BJ (cell line): ENCODE measurements at regions not wholly inside any gene's neighbourhood (a gene's known extent, or its start where the extent isn't known, plus 50 kb on each side); places are given as distances from the start of the nearest gene placed in this dataset.

Experiments
- CTCF ChIA-PET: fragments of 350-600 bp; formaldehyde crosslinking; extraction: SDS; loops from one replicate; lab custom pipeline; 2021; ENCODE audit warnings: antibody characterized with exemption, inconsistent platforms; lab: Yijun Ruan, JAX
- POLR2A ChIA-PET: fragments of 300-600 bp; sonication (Branson Sonifier 250); formaldehyde crosslinking; extraction: SDS; loops from one replicate; lab custom pipeline; 2021; ENCODE audit warnings: antibody characterized with exemption; lab: Charles Lee
- DNase-seq: peaks from one replicate; pipeline ENCODE4 v3.0.0-alpha.2; 2011; ENCODE audit warnings: low read depth
- H3K27me3 ChIP-seq: 2 replicates; pipeline ENCODE4 v1.6.0; 2011; ENCODE audit warnings: low read length; ENCODE audit not compliant: control insufficient read depth, insufficient read depth
- H3K36me3 ChIP-seq: 2 replicates; pipeline ENCODE4 v1.5.1; 2011; ENCODE audit warnings: low read length; ENCODE audit not compliant: control insufficient read depth, insufficient read depth
- H3K4me3 ChIP-seq: 2 replicates; pipeline ENCODE4 v1.5.1; 2011; ENCODE audit warnings: low read depth, mild to moderate bottlenecking, control low read depth, low read length
- TF ChIP-seq, protein P1 (sequence below): IDR thresholded peaks from 2 replicates; pipeline ENCODE4 v1.5.1; 2011; ENCODE audit warnings: low read depth, mild to moderate bottlenecking, control low read depth, inconsistent platforms, low read length, moderate library complexity; ENCODE audit not compliant: insufficient read depth

GRCh38 chr5:86749841-86750240 is 132.1 kb downstream of the COX7C start:
- no peak for DNase-seq

DNA sequence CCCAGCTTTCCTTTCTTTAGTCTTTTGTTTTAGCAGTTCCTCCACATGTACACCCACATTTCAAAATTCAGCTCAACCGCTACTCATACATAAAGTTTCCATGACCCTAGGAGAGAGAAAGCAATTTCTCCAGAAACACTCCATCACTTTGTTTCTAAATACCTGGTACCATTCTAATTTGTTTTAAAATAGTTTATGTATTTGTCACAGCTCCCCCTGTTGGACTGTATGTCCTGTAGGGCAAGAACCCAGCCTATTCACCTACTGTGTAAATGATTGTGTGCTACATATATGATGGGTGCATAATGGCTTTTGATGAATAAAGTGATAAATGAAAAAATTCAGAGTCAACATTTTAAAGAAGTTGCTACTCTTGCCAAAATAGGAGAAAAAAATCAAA is 139.1 kb downstream of the COX7C start:
- Histone ChIP-seq H3K27me3 (no peaks in the 10 kb centered on the region), H3K36me3 (no peaks in the 10 kb centered on the region), H3K4me3 (no peak overlapping the region)
- no peak for DNase-seq
- POLR2A ChIA-PET: no interaction called here
- TF ChIP-seq, protein P1, sequence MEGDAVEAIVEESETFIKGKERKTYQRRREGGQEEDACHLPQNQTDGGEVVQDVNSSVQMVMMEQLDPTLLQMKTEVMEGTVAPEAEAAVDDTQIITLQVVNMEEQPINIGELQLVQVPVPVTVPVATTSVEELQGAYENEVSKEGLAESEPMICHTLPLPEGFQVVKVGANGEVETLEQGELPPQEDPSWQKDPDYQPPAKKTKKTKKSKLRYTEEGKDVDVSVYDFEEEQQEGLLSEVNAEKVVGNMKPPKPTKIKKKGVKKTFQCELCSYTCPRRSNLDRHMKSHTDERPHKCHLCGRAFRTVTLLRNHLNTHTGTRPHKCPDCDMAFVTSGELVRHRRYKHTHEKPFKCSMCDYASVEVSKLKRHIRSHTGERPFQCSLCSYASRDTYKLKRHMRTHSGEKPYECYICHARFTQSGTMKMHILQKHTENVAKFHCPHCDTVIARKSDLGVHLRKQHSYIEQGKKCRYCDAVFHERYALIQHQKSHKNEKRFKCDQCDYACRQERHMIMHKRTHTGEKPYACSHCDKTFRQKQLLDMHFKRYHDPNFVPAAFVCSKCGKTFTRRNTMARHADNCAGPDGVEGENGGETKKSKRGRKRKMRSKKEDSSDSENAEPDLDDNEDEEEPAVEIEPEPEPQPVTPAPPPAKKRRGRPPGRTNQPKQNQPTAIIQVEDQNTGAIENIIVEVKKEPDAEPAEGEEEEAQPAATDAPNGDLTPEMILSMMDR: no peak
- CTCF ChIA-PET: no interaction called here

More at GRCh38 chr5:86749841-86750240, 132.1 kb downstream of the COX7C start:
- Histone ChIP-seq H3K4me3 (no peak overlapping the region), H3K27me3 (no peaks in the 10 kb centered on the region), H3K36me3 (no peaks in the 10 kb centered on the region)
- TF ChIP-seq, protein P1: no peak
- ChIA-PET POLR2A (no interaction called here), CTCF (no interaction called here)

GRCh38 chr5:86757824-86758223 is 140.1 kb downstream of the COX7C start:
- POLR2A ChIA-PET: no interaction called here
- DNase-seq: no peak

GRCh38 chr5:86760661-86761060 is 142.9 kb downstream of the COX7C start:
- Histone ChIP-seq H3K27me3 (no peaks in the 10 kb centered on the region), H3K36me3 (no peaks in the 10 kb centered on the region), H3K4me3 (no peak overlapping the region)
- DNase-seq: no peak
- POLR2A ChIA-PET: no interaction called here
- TF ChIP-seq, protein P1: no peak
- CTCF ChIA-PET: no interaction called here

More at GRCh38 chr5:86757824-86758223, 140.1 kb downstream of the COX7C start:
- TF ChIP-seq, protein P1: no peak
- Histone ChIP-seq H3K27me3 (no peaks in the 10 kb centered on the region), H3K36me3 (no peaks in the 10 kb centered on the region), H3K4me3 (no peak overlapping the region)
- CTCF ChIA-PET: no interaction called here

- TF ChIP-seq, protein P1: no peak
- no peaks in the 10 kb centered on the region for H3K27me3 ChIP-seq
- CTCF ChIA-PET: no interaction called here
- POLR2A ChIA-PET: no interaction called here
- no peak overlapping the region for H3K4me3 ChIP-seq
- DNase-seq: no peak
- no peaks in the 10 kb centered on the region for H3K36me3 ChIP-seq
These were observed 146.2 kb downstream of the COX7C start for GRCh38 chr5:86763929-86764328.
